NCI-H2029 treated with DMSO at 0.1 percent for 48 hours (cell line): ENCODE measurements at regions not wholly inside any gene's neighbourhood (a gene's known extent, or its start where the extent isn't known, plus 50 kb on each side); places are given as distances from the start of the nearest gene placed in this dataset.
"Not testable (repeated sequence)": the region's sequence is repeated elsewhere in the genome, so short reads cannot be mapped to it uniquely, and the experiment has no call there.

Source experiments
- DNase-seq: peaks from one replicate; lab custom pipeline; 2025; lab: John Stamatoyannopoulos, UW

- DNase-seq = not testable (repeated sequence)
Observed at GRCh38 chr7:6938284-6938683, 112.2 kb upstream of the CCZ1B start.

GRCh38 chr7:6939126-6939525 is 113.1 kb upstream of the CCZ1B start:
- DNase-seq = not testable (repeated sequence)

- not testable (repeated sequence) for DNase-seq
Observed at GRCh38 chr7:6939896-6940295, 113.8 kb upstream of the CCZ1B start.

- not testable (repeated sequence) for DNase-seq
Observed at GRCh38 chr7:6946873-6947272, 120.8 kb upstream of the CCZ1B start.

- not testable (repeated sequence) for DNase-seq
Observed at GRCh38 chr7:6950231-6950630, 124.2 kb upstream of the CCZ1B start.

GRCh38 chr7:6951553-6951952 is 125.5 kb upstream of the CCZ1B start:
- DNase-seq = not testable (repeated sequence)

- not testable (repeated sequence) for DNase-seq
Observed at GRCh38 chr7:6953138-6953797, 127.2 kb upstream of the CCZ1B start.

- DNase-seq = not testable (repeated sequence)
Observed at GRCh38 chr7:6953798-6954181, 127.7 kb upstream of the CCZ1B start.

- not testable (repeated sequence) for DNase-seq
Observed at GRCh38 chr7:6955385-6955784, 129.3 kb upstream of the CCZ1B start.

- not testable (repeated sequence) for DNase-seq
Observed at GRCh38 chr7:6955990-6956566, 130.0 kb upstream of the CCZ1B start.

GRCh38 chr7:6958371-6958770 is 132.3 kb upstream of the CCZ1B start:
- DNase-seq = not testable (repeated sequence)

- DNase-seq = not testable (repeated sequence)
Observed at GRCh38 chr7:6959942-6960341, 133.9 kb upstream of the CCZ1B start.

- not testable (repeated sequence) for DNase-seq
Observed at GRCh38 chr7:6962871-6963270, 136.8 kb upstream of the CCZ1B start.

- DNase-seq = not testable (repeated sequence)
Observed at GRCh38 chr7:6965051-6965450, 139.0 kb upstream of the CCZ1B start.

GRCh38 chr7:6970180-6970579 is 144.1 kb upstream of the CCZ1B start:
- DNase-seq = not testable (repeated sequence)

- DNase-seq = not testable (repeated sequence)
Observed at GRCh38 chr7:6974876-6975275, 148.8 kb upstream of the CCZ1B start.

GRCh38 chr7:6975346-6975745 is 149.3 kb upstream of the CCZ1B start:
- DNase-seq = not testable (repeated sequence)

GRCh38 chr7:6977368-6977767 is 151.3 kb upstream of the CCZ1B start:
- DNase-seq = not testable (repeated sequence)

GRCh38 chr7:6978326-6978725 is 152.3 kb upstream of the CCZ1B start:
- DNase-seq = not testable (repeated sequence)

- not testable (repeated sequence) for DNase-seq
Observed at GRCh38 chr7:6979456-6979855, 153.4 kb upstream of the CCZ1B start.

GRCh38 chr7:6982375-6982774 is 156.3 kb upstream of the CCZ1B start:
- DNase-seq = not testable (repeated sequence)

- DNase-seq = not testable (repeated sequence)
Observed at GRCh38 chr7:6986892-6987291, 160.8 kb upstream of the CCZ1B start.

- DNase-seq = not testable (repeated sequence)
Observed at GRCh38 chr7:6988608-6989007, 162.5 kb upstream of the CCZ1B start.

- not testable (repeated sequence) for DNase-seq
Observed at GRCh38 chr7:6989968-6990367, 163.9 kb upstream of the CCZ1B start.
